ENCODE measurements at regions not wholly inside any gene's neighbourhood (a gene's known extent, or its start where the extent isn't known, plus 50 kb on each side); places are given as distances from the start of the nearest gene placed in this dataset.

DNA sequence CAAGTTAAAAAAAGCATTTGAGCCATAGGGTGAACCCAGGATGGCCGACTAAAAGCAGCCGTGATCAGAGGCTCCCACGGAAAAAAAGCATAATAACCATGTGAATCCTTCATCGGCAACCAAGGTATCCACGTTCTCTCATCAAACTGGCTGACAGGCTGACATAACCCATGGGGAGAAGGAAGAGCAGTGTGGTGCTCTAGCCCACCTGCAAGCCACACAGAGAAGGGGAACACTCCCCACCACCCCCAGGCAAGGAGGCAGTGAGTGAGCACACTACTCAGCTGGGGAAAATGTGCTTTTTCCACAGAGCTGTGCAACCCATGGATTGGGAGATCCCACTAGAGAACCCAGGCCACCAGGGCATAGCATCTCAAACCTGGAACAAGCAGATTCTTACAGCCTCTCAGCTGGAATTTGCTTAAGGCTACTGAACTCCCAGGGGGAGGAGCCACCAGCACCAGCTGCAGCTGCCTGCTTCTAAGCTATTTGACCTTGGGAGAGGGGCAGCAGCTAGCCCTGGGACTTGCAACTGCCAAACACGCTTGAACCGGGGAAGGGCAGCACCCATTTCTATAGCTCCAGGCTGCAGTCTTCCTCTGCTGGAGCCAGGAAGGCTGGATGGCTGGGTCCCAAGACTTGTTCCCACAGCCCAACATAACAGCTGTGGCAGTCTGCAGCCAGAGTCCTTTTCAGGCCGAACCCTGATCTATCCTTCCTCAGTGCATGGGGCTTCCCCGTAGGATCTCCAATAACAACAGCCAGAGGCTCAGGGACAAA lies 178.2 kb upstream of the NRG3 start:
- Mint-ChIP-seq H3K9me3 (ENCODE audit: insufficient read depth) (peaks cover 12% of the 10 kb centered on the region), H3K4me1 (no peaks in the 10 kb centered on the region), H3K27me3 (no peaks in the 10 kb centered on the region), H3K27ac (no peak overlapping the region), H3K4me3 (no peak overlapping the region)
- no peaks in the 10 kb centered on the region for H4K20me1 ChIP-seq (ENCODE audit: control insufficient read depth, insufficient read depth, low read length, poor library complexity, severe bottlenecking)
- H3K27me3 ChIP-seq (replicated peaks in 1 of 4; ENCODE audit: control extremely low read depth in 1 of 4, control insufficient read depth in 3 of 4, insufficient read depth in 4 of 4, low read length in 3 of 4), result no peaks in the 10 kb centered on the region
- peaks cover 0 to 9% (median 0%) of the 10 kb centered on the region in 3 donors for H3K9me3 ChIP-seq (ENCODE audit: control extremely low read depth in 1 of 3, control insufficient read depth in 2 of 3, insufficient read depth in 1 of 3, low read length in 2 of 3)
- no peaks in the 10 kb centered on the region for H3K36me3 ChIP-seq (replicated peaks in 1 of 2; ENCODE audit: control extremely low read depth in 1 of 2, control insufficient read depth in 1 of 2, extremely low read depth in 1 of 2, insufficient read depth in 2 of 2, low read length in 1 of 2)
- H3K9ac ChIP-seq (ENCODE audit: low read length), result no peak overlapping the region
- no peak overlapping the region for H3K4me2 ChIP-seq (replicated peaks; ENCODE audit: low read depth, low read length, poor library complexity, severe bottlenecking)
- DNase-seq (no peak), ATAC-seq (ENCODE audit: low read depth) (no peak)
- WGBS (ENCODE audit: insufficient coverage), result 97% methylated on average over 8 of the region's 9 CpGs
- H3K4me1 ChIP-seq (ENCODE audit: control insufficient read depth in 2 of 2, insufficient read depth in 2 of 2, low read length in 2 of 2), result no peaks in the 10 kb centered on the region
- intact Hi-C loops (cut with micrococcal nuclease), result no loop called here
- no peak overlapping the region for H3K4me3 ChIP-seq (ENCODE audit: control extremely low read depth in 1 of 5, extremely low read depth in 1 of 5, insufficient read depth in 1 of 5, low read depth in 2 of 5, low read length in 4 of 5)
- POLR2A ChIA-PET, result no interaction called here
- no peak overlapping the region for H3K27ac ChIP-seq (ENCODE audit: low read length in 2 of 2)
- H2AFZ ChIP-seq (ENCODE audit: insufficient read depth, low read depth, low read length, poor library complexity, severe bottlenecking), result no peak overlapping the region
- no peaks in the 10 kb centered on the region for H3K79me2 ChIP-seq (ENCODE audit: control insufficient read depth, insufficient read depth, low read length)
- CTCF ChIA-PET, result no interaction called here
- TF ChIP-seq, protein P1, sequence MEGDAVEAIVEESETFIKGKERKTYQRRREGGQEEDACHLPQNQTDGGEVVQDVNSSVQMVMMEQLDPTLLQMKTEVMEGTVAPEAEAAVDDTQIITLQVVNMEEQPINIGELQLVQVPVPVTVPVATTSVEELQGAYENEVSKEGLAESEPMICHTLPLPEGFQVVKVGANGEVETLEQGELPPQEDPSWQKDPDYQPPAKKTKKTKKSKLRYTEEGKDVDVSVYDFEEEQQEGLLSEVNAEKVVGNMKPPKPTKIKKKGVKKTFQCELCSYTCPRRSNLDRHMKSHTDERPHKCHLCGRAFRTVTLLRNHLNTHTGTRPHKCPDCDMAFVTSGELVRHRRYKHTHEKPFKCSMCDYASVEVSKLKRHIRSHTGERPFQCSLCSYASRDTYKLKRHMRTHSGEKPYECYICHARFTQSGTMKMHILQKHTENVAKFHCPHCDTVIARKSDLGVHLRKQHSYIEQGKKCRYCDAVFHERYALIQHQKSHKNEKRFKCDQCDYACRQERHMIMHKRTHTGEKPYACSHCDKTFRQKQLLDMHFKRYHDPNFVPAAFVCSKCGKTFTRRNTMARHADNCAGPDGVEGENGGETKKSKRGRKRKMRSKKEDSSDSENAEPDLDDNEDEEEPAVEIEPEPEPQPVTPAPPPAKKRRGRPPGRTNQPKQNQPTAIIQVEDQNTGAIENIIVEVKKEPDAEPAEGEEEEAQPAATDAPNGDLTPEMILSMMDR (IDR thresholded peaks at IDR 0.05), result no peak
- no peak for TF ChIP-seq EZH2 (IDR thresholded peaks at IDR 0.05; ENCODE audit: borderline replicate concordance, insufficient read depth, low read depth, low read length, poor library complexity, severe bottlenecking)

DNA sequence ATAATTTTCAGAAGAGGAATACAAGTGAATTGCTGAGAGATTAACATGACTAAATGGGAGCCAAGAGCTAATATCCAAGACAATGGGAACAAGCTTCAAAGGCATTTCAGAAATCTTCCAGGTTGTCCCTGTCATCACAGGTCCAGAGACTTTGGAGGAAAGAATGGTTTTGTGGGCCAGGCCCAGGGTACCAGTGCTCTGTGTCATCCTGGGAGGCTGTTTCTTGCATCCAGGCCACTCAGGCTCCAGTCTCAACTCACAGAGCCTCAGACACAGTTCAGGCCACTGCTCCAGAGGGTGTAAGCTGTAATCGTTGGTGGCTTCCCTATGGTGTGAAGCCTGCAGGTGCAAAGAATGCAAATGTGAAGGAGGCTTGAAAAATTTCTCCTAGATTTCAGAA lies 170.4 kb upstream of the NRG3 start:
- Mint-ChIP-seq H3K27ac (no peak overlapping the region), H3K4me3 (no peak overlapping the region), H3K4me1 (no peaks in the 10 kb centered on the region), H3K9me3 (ENCODE audit: insufficient read depth) (peaks cover 4% of the 10 kb centered on the region), H3K27me3 (no peaks in the 10 kb centered on the region)
- H3K4me1 ChIP-seq (ENCODE audit: control insufficient read depth in 2 of 2, insufficient read depth in 2 of 2, low read length in 2 of 2), result no peaks in the 10 kb centered on the region
- no peaks in the 10 kb centered on the region for H4K20me1 ChIP-seq (ENCODE audit: control insufficient read depth, insufficient read depth, low read length, poor library complexity, severe bottlenecking)
- no peak for DNase-seq
- no peak overlapping the region for H3K27ac ChIP-seq (ENCODE audit: low read length in 2 of 2)
- H3K9me3 ChIP-seq (ENCODE audit: control extremely low read depth in 1 of 3, control insufficient read depth in 2 of 3, insufficient read depth in 1 of 3, low read length in 2 of 3), result peaks cover 0 to 3% (median 1%) of the 10 kb centered on the region in 3 donors
- POLR2A ChIA-PET, result no interaction called here
- H3K9ac ChIP-seq (ENCODE audit: low read length), result no peak overlapping the region
- H3K4me3 ChIP-seq (ENCODE audit: control extremely low read depth in 1 of 5, extremely low read depth in 1 of 5, insufficient read depth in 1 of 5, low read depth in 2 of 5, low read length in 4 of 5), result no peak overlapping the region
- no peak for ATAC-seq (ENCODE audit: low read depth)
- WGBS (ENCODE audit: insufficient coverage), result 88% methylated on average over 1 of the region's 1 CpG
- H3K79me2 ChIP-seq (ENCODE audit: control insufficient read depth, insufficient read depth, low read length), result no peaks in the 10 kb centered on the region
- TF ChIP-seq EZH2 (IDR thresholded peaks at IDR 0.05; ENCODE audit: borderline replicate concordance, insufficient read depth, low read depth, low read length, poor library complexity, severe bottlenecking), result no peak
- TF ChIP-seq, protein P1 (IDR thresholded peaks at IDR 0.05), result no peak
- H3K4me2 ChIP-seq (replicated peaks; ENCODE audit: low read depth, low read length, poor library complexity, severe bottlenecking), result no peak overlapping the region
- no peaks in the 10 kb centered on the region for H3K27me3 ChIP-seq (replicated peaks in 1 of 4; ENCODE audit: control extremely low read depth in 1 of 4, control insufficient read depth in 3 of 4, insufficient read depth in 4 of 4, low read length in 3 of 4)
- intact Hi-C loops (cut with micrococcal nuclease), result no loop called here
- CTCF ChIA-PET, result no interaction called here
- H2AFZ ChIP-seq (ENCODE audit: insufficient read depth, low read depth, low read length, poor library complexity, severe bottlenecking), result no peak overlapping the region
- no peaks in the 10 kb centered on the region for H3K36me3 ChIP-seq (replicated peaks in 1 of 2; ENCODE audit: control extremely low read depth in 1 of 2, control insufficient read depth in 1 of 2, extremely low read depth in 1 of 2, insufficient read depth in 2 of 2, low read length in 1 of 2)

Measured in B cell (primary cell).